Caco-2 (cell line): ENCODE measurements at regions not wholly inside any gene's neighbourhood (a gene's known extent, or its start where the extent isn't known, plus 50 kb on each side); places are given as distances from the start of the nearest gene placed in this dataset.

ENCODE experiments used
- BruUV-seq: library from RNA; stranded (reverse); fragments of 400-500 nt; replicated peaks from 2 replicates; lab custom pipeline; 2021; lab: Mats Ljungman, UMichigan
- CTCF ChIA-PET: fragments of 300-600 bp; sonication (Branson Sonifier 250); formaldehyde crosslinking; loops from one replicate; lab custom pipeline; 2022; ENCODE audit warnings: antibody characterized with exemption; lab: Charles Lee
- POLR2A ChIA-PET: fragments of 300-600 bp; sonication (Branson Sonifier 250); formaldehyde crosslinking; loops from one replicate; lab custom pipeline; 2022; ENCODE audit warnings: antibody characterized with exemption; lab: Charles Lee
- DNase-seq, 2 experiments: peaks; one replicate each; pipeline versions ENCODE4 v3.0.0 to v3.0.0-alpha.2; 2020 to 2022
- H3K27me3 ChIP-seq: replicated peaks from 2 replicates; pipeline ENCODE4 v1.6.0; 2011; ENCODE audit warnings: low read length; ENCODE audit not compliant: control insufficient read depth, insufficient read depth
- H3K36me3 ChIP-seq: 2 replicates; pipeline ENCODE4 v1.5.1; 2011; ENCODE audit warnings: low read length; ENCODE audit not compliant: control insufficient read depth, insufficient read depth
- H3K4me1 ChIP-seq: fragments of 250-450 bp; sonication (Bioruptor Pico); 2 replicates; pipeline ENCODE4 v1.5.1; 2020; ENCODE audit warnings: mild to moderate bottlenecking
- H3K4me3 ChIP-seq: 2 replicates; pipeline ENCODE4 v1.5.1; 2011; ENCODE audit warnings: low read depth, mild to moderate bottlenecking, control low read depth, low read length
- H3K9me3 ChIP-seq: fragments of 250-450 bp; sonication (Bioruptor Pico); 2 replicates; pipeline ENCODE4 v1.5.1; 2020; ENCODE audit warnings: mild to moderate bottlenecking, moderate library complexity
- H3K27ac Mint-ChIP-seq: one replicate; pipeline ENCODE4 v1.8.0; 2022; ENCODE audit warnings: mixed read lengths; ENCODE audit not compliant: unreplicated experiment
- H3K27me3 Mint-ChIP-seq: one replicate; pipeline ENCODE4 v1.8.0; 2022; ENCODE audit warnings: mixed read lengths; ENCODE audit not compliant: insufficient read depth, unreplicated experiment
- H3K36me3 Mint-ChIP-seq: one replicate; pipeline ENCODE4 v1.8.0; 2022; ENCODE audit warnings: mild to moderate bottlenecking, mixed read lengths; ENCODE audit not compliant: insufficient read depth, unreplicated experiment
- H3K4me1 Mint-ChIP-seq: one replicate; pipeline ENCODE4 v1.8.0; 2022; ENCODE audit warnings: low read depth, mixed read lengths; ENCODE audit not compliant: unreplicated experiment
- H3K4me3 Mint-ChIP-seq: one replicate; pipeline ENCODE4 v1.8.0; 2022; ENCODE audit warnings: mild to moderate bottlenecking, moderate library complexity, mixed read lengths; ENCODE audit not compliant: unreplicated experiment
- H3K9me3 Mint-ChIP-seq: one replicate; pipeline ENCODE4 v1.8.0; 2022; ENCODE audit warnings: mixed read lengths; ENCODE audit not compliant: unreplicated experiment
- CTCF ChIP-seq, 2 experiments: fragments of 200-600 bp in 1 of 2; IDR thresholded peaks; 1 replicate in 1 of 2; 2 replicates in 1 of 2; pipeline versions ENCODE4 v1.5.1 to v1.8.0; 2011 to 2022; ENCODE audit warnings: antibody characterized with exemption in 1 of 2, control low read depth in 1 of 2, inconsistent platforms in 1 of 2, low read depth in 1 of 2, low read length in 1 of 2, mild to moderate bottlenecking in 1 of 2, moderate library complexity in 1 of 2; ENCODE audit not compliant: insufficient read depth in 1 of 2, severe bottlenecking in 1 of 2, unreplicated experiment in 1 of 2
- intact Hi-C: fragments of 100-400 bp; cut with micrococcal nuclease; formaldehyde crosslinking; loops from one replicate; pipeline ENCODE4 v1.10.0; 2022; ENCODE audit not compliant: unreplicated experiment

- Mint-ChIP-seq H3K36me3 (peaks cover 5% of the 10 kb centered on the region), H3K9me3 (no peaks in the 10 kb centered on the region), H3K27me3 (no peaks in the 10 kb centered on the region), H3K4me3 (no peak overlapping the region), H3K4me1 (no peaks in the 10 kb centered on the region), H3K27ac (no peak overlapping the region)
- no peaks in the 10 kb centered on the region for H3K9me3 ChIP-seq
- no peaks in the 10 kb centered on the region for H3K4me1 ChIP-seq
- no peaks in the 10 kb centered on the region for H3K27me3 ChIP-seq
- BruUV-seq, result no TSS peak
- ChIA-PET CTCF (interaction anchor here (1.3 to 1.4 kb wide), 2 partner anchors 64 to 861 kb away, joined by 5 to 6 read pairs; no protein-coding TSS in a partner anchor), POLR2A (no interaction called here)
- intact Hi-C loops, result loop anchor here (1.0 to 10.0 kb wide), 3 partner anchors 267 to 861 kb away; partner anchors contain the start of gene NTRK2
- no peaks in the 10 kb centered on the region for H3K36me3 ChIP-seq
- no peak for TF ChIP-seq CTCF (IDR thresholded peaks at IDR 0.05; ENCODE audit: insufficient read depth in 1 of 2, low read depth in 1 of 2, low read length in 1 of 2, severe bottlenecking in 1 of 2, unreplicated experiment in 1 of 2)
- DNase-seq, result no peak
- H3K4me3 ChIP-seq, result no peak overlapping the region
Observed at GRCh38 chr9:84397822-84398221, 57.3 kb upstream of the SLC28A3 start.

- Histone ChIP-seq H3K36me3 (no peaks in the 10 kb centered on the region), H3K27me3 (no peaks in the 10 kb centered on the region), H3K4me3 (no peak overlapping the region), H3K9me3 (no peaks in the 10 kb centered on the region), H3K4me1 (no peaks in the 10 kb centered on the region)
- no peak for DNase-seq
- no TSS peak for BruUV-seq
- ChIA-PET CTCF (no interaction called here), POLR2A (no interaction called here)
- Mint-ChIP-seq H3K4me1 (no peaks in the 10 kb centered on the region), H3K9me3 (no peaks in the 10 kb centered on the region), H3K36me3 (peaks cover 5% of the 10 kb centered on the region), H3K4me3 (no peak overlapping the region), H3K27me3 (no peaks in the 10 kb centered on the region), H3K27ac (no peak overlapping the region)
- TF ChIP-seq CTCF (IDR thresholded peaks at IDR 0.05; ENCODE audit: insufficient read depth in 1 of 2, low read depth in 1 of 2, low read length in 1 of 2, severe bottlenecking in 1 of 2, unreplicated experiment in 1 of 2), result no peak
- intact Hi-C loops, result no loop called here
Observed at GRCh38 chr9:84402517-84402916, 62.0 kb upstream of the SLC28A3 start.

GRCh38 chr9:84403288-84403687 lies 62.7 kb upstream of the SLC28A3 start:
- intact Hi-C loops, result no loop called here
- Mint-ChIP-seq H3K27ac (no peak overlapping the region), H3K27me3 (no peaks in the 10 kb centered on the region), H3K4me3 (no peak overlapping the region), H3K36me3 (peaks cover 5% of the 10 kb centered on the region), H3K4me1 (no peaks in the 10 kb centered on the region), H3K9me3 (no peaks in the 10 kb centered on the region)
- H3K4me1 ChIP-seq, result no peaks in the 10 kb centered on the region
- TF ChIP-seq CTCF (IDR thresholded peaks at IDR 0.05; ENCODE audit: insufficient read depth in 1 of 2, low read depth in 1 of 2, low read length in 1 of 2, severe bottlenecking in 1 of 2, unreplicated experiment in 1 of 2), result no peak
- H3K27me3 ChIP-seq, result no peaks in the 10 kb centered on the region
- CTCF ChIA-PET, result no interaction called here
- POLR2A ChIA-PET, result no interaction called here
- BruUV-seq, result no TSS peak
- no peak for DNase-seq
- H3K36me3 ChIP-seq, result no peaks in the 10 kb centered on the region
- no peaks in the 10 kb centered on the region for H3K9me3 ChIP-seq
- no peak overlapping the region for H3K4me3 ChIP-seq
